ENCODE measurements at regions not wholly inside any gene's neighbourhood (a gene's known extent, or its start where the extent isn't known, plus 50 kb on each side); places are given as distances from the start of the nearest gene placed in this dataset.
A peak's percentile ranks its signal among the peaks of the same experiment; 100 is the strongest.

GRCh38 chr6:108751851-108752732 lies 96.1 kb upstream of the ARMC2 start:
- no peak for DNase-seq

GRCh38 chr6:108752733-108753590 lies 95.3 kb upstream of the ARMC2 start:
- no peak for DNase-seq

DNA sequence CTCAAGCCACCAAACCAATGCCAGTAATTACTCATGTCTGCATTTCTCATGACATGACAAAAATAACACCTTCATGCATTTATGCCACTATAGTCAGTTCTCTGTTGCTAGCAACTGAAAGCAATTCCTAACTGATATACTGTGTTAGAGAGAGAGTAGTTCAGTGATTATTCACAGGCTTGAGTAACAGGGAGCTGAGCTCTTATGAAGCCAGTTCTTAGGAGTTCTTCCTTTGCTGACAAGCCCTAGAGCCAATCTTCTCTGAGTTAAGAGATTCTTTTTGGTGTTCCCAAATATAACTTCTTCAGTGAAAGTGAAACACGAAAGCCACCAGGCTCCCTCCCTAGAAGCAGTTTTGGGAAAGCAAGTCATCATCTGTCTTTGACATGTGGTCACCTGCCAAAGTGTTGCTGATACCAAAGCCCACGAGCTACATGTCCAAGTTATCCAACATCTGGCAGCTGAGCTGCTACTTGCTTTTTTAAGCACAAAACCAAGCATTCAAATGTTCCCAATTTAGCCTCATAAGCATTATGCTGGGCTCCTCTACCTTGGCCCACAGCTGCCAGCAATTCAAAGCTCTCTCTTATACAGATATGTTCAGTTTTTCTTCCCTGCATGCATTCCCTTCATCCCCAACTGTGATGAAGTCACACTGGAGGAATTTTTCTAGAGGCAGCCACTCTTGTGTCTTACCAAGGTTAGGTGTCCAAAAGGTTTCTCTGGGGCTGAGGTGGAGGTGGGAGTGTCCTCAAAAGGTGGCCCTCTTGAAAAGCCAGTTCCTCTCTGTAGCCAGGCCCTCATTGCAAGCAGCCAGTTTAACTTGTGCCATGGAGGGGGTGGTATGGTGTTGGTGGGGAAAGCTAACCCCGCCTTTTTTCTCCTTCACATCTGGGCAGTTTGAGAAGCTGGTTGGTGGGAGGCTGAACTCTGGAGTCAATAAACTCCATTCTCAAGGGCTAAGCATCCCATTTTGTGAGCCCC lies 92.7 kb upstream of the ARMC2 start:
- peak; percentile 20 for DNase-seq

GRCh38 chr6:108757357-108757756 lies 90.9 kb upstream of the ARMC2 start:
- DNase-seq, result no peak

GRCh38 chr6:108758884-108759283 lies 89.3 kb upstream of the ARMC2 start:
- no peak for DNase-seq

- DNase-seq, result peak; percentile 78
Observed at GRCh38 chr6:108760126-108761050, 87.8 kb upstream of the ARMC2 start.

DNA sequence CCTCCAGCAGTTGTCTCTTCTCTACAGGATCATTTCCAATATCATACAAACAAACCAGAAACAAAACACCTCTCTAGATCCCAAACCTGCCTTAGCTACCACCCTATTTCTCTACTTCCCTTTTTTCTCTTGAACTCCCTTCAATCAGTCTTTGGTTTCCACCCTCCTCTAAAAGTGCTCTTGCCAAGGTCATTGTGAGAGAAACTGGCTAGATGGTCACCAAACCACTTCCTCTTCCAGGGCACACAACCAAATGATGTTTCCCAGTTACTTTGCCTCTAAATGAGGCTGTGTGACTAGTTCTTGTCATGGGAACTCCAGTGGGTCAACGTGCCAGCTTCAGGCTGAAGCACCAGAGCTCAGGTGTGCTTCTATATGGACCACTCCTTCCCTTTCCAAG lies 85.8 kb upstream of the ARMC2 start:
- DNase-seq, result no peak

GRCh38 chr6:108763931-108764579 lies 84.2 kb upstream of the ARMC2 start:
- DNase-seq, result no peak

- no peak for DNase-seq
Observed at GRCh38 chr6:108764580-108764950, 83.7 kb upstream of the ARMC2 start.

- DNase-seq, result no peak
Observed at GRCh38 chr6:108765495-108765894, 82.7 kb upstream of the ARMC2 start.

DNA sequence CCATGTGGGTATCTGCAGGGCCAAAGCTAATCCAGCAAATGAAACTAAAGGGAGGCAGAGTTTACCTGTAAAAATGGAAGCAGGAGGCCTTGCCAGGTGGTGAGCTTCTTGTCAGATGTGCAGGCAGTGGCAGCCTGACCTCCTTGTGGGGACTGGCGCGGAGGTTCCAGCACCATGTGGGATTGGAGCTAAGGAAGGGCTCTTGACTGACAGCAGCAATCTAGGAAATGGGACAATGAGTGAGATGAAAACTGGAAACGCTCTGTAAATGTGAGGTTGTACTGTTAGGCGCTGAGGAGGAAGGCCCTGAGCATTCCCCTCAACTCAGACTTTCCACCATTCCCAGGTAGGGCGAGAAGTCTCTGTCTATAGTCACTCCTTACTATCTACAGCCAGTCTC lies 81.8 kb upstream of the ARMC2 start:
- DNase-seq, result no peak

- DNase-seq, result no peak
Observed at GRCh38 chr6:108766886-108767285, 81.3 kb upstream of the ARMC2 start.

- no peak for DNase-seq
Observed at GRCh38 chr6:108767418-108768165, 80.6 kb upstream of the ARMC2 start.

DNA sequence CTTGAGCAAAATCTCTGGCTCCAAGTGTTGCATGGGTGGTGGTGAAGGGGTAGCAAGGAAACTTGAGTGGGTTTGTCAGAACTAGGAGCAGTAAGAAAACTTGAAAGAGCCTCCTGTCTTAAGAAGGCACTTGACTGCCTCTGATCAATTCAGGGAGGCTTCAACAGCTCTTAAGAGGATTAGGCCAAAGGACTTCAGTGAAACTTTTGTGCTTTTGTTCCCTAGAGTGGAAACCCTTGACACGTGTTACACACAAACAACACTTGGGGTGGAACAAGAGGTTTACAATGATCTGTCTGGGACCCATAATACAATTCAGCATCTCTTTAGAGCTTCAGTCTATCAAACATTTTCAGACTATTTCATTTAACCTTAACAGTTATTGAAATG lies 80.1 kb upstream of the ARMC2 start:
- no peak for DNase-seq

GRCh38 chr6:108768792-108769524 lies 79.3 kb upstream of the ARMC2 start:
- DNase-seq, result no peak

- peak; percentile 31 for DNase-seq
Observed at GRCh38 chr6:108771421-108771820, 76.8 kb upstream of the ARMC2 start.

DNA sequence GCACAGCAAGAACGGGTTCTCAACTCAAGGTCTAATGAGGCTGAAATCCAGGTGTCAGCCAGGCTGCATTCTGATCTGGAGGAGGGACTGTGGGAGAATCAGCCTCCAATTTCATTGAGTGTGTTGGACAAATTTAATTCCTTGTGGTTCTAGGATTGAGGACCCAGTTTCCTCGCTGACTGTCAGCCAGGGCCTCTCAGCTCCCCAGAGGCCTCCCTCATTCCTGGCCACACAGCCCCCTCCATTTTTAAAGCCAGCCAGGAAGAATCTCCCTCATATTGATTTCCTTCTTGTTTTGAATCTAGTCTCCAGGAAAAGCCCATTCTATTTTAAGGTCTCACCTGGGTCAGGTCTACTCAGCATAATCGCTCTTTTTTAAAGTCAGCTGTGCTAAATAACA lies 73.7 kb upstream of the ARMC2 start:
- no peak for DNase-seq

DNA sequence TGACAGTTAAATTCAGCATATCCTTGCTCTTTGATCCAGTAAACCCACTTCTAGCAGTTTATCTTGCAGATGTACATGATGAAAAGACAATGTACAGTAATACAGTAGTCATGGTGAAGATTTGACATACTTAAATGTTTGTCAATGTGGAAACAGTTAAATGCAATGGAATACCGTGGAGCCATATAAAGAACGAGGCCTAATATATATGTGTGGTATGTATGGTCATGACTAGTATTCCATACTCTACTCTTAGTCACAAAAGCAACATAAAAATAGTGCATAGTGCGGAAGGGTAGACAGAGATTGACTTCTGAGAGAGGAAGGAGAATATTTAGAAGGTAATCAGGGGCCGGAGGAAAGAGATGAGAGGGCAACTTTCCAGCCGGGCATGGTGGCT lies 70.7 kb upstream of the ARMC2 start:
- peak; percentile 76 for DNase-seq

DNA sequence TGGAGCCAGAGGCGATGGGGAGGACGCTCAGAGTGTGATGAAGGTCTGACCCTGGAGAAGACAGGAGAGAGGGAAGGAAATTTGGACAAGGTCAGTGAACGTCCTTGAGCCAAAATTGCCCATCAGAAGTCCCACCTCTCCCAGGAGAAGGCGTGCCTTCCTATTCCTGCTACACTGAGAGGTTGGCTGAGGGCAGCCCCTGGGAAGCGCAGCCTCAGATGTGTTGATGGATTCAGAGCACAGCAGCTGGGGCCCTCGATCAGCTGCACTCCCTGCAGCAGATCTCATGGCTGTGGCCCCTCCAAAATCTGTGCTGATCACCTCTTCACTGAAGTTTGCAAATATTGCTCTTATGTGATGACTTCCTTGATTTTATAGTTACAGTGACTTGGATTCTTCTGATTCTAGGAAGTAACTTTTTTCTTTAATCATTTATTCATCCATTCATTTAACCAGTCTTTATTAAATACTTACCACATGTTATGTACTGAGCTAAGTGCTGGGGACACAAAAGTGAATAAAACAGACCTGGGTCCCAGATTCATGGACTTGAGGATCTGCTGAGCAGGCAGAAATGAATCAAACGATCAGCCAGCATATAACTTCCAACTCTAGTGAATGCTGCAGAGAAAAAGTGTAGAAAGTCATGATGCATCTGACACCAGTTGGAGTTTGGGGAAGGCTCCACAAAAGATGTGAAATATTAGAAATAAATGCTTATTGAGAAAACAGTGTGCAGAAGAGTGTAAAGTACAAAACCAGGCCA lies 69.6 kb upstream of the ARMC2 start:
- DNase-seq, result no peak

All from fibroblast of skin of right quadriceps (primary cell).